ENCODE measurements at regions not wholly inside any gene's neighbourhood (a gene's known extent, or its start where the extent isn't known, plus 50 kb on each side); places are given as distances from the start of the nearest gene placed in this dataset.

DNA sequence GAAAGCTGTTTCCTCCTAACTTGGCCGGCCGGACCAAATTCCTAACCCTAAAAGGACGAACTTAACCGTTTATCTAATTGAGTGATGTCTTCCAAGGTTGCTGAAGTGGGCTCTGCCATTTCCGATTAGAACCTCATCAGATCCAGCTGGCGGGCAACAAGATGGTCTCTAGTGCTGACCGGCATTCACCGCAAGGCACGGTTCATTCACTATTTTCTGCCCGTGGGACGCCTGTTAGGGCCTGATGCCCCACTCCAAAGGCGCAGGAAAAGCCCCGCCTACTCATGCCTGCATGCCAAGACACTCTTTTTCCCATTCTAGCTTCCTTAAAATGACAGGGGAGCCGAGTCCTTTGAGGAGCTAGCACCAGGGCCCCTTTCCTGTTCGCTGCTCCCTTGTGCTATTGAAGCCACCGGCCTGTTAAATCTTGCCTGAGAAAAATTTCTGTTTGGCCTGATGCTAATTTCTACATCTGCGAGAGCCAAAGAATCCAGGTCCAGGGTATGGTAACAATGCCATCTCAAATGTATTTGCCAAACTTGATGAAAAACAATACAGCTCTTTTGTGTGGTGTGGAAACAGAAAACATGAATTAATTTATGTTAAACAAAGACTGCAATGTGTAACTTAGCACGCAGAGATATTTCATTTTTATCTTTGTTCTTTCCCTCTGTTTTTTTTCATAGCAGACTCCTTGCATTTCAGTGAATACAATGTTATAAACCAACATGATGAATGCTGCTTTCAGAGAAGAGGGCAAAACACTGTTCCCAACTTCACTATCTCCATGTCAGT, 1071.2 kb upstream of the USP15 start:
- H3K4me3 ChIP-seq (ENCODE audit: low read length, poor library complexity, severe bottlenecking): no peak overlapping the region
- no peak overlapping the region for H3K4me2 ChIP-seq (ENCODE audit: low read depth, low read length, poor library complexity, severe bottlenecking)
- no peak overlapping the region for H2AFZ ChIP-seq (ENCODE audit: low read length)
- no peak overlapping the region for H3K9ac ChIP-seq (ENCODE audit: low read depth, low read length, poor library complexity, severe bottlenecking)
- H3F3A ChIP-seq (ENCODE audit: low read depth): no peaks in the 10 kb centered on the region
- no peaks in the 10 kb centered on the region for H3K4me1 ChIP-seq (ENCODE audit: insufficient read depth, low read length, poor library complexity, severe bottlenecking)
- no peaks in the 10 kb centered on the region for H3K79me2 ChIP-seq (ENCODE audit: insufficient read depth, low read length)
- no peaks in the 10 kb centered on the region for H3K36me3 ChIP-seq (ENCODE audit: insufficient read depth, low read length)
- no peaks in the 10 kb centered on the region for H3K9me3 ChIP-seq (ENCODE audit: insufficient read depth, low read depth, low read length)
- H3K27me3 ChIP-seq (ENCODE audit: insufficient read depth, low read length, poor library complexity, severe bottlenecking): no peaks in the 10 kb centered on the region
- no peaks in the 10 kb centered on the region for H3K9me2 ChIP-seq (replicated peaks; ENCODE audit: low read depth, low read length)
- H4K20me1 ChIP-seq (ENCODE audit: insufficient read depth, low read length, poor library complexity, severe bottlenecking): no peaks in the 10 kb centered on the region
- TF ChIP-seq EZH2phosphoT487 (IDR thresholded peaks at IDR 0.05; ENCODE audit: borderline replicate concordance): no peak
- TF ChIP-seq, protein P1, sequence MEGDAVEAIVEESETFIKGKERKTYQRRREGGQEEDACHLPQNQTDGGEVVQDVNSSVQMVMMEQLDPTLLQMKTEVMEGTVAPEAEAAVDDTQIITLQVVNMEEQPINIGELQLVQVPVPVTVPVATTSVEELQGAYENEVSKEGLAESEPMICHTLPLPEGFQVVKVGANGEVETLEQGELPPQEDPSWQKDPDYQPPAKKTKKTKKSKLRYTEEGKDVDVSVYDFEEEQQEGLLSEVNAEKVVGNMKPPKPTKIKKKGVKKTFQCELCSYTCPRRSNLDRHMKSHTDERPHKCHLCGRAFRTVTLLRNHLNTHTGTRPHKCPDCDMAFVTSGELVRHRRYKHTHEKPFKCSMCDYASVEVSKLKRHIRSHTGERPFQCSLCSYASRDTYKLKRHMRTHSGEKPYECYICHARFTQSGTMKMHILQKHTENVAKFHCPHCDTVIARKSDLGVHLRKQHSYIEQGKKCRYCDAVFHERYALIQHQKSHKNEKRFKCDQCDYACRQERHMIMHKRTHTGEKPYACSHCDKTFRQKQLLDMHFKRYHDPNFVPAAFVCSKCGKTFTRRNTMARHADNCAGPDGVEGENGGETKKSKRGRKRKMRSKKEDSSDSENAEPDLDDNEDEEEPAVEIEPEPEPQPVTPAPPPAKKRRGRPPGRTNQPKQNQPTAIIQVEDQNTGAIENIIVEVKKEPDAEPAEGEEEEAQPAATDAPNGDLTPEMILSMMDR (conservative IDR thresholded peaks at IDR 0.05; ENCODE audit: low read length): no peak

DNA sequence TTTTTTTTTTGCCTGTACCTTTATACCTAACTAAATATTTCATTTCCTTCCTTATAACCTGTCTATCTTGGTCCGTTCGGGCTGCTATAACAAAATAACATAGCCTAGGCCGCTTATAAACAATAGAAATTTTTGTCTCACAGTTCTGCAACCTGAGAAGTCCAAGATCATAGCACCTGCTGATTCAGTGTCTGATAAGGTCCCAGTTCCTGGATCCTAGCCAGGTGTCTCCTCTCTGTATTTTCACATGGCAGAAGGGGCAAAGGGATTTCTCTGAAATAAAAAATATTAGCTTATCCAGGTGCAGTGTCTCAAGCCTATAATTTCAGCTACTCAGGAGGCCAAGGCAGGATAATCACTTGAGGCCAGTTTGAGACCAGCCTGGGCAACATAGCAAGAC, 1046.6 kb upstream of the USP15 start:
- no peaks in the 10 kb centered on the region for H3K4me1 ChIP-seq (ENCODE audit: insufficient read depth, low read length, poor library complexity, severe bottlenecking)
- no peaks in the 10 kb centered on the region for H3K9me2 ChIP-seq (replicated peaks; ENCODE audit: low read depth, low read length)
- TF ChIP-seq, protein P1 (conservative IDR thresholded peaks at IDR 0.05; ENCODE audit: low read length): no peak
- H3K79me2 ChIP-seq (ENCODE audit: insufficient read depth, low read length): no peaks in the 10 kb centered on the region
- H3K4me2 ChIP-seq (ENCODE audit: low read depth, low read length, poor library complexity, severe bottlenecking): no peak overlapping the region
- no peaks in the 10 kb centered on the region for H3K36me3 ChIP-seq (ENCODE audit: insufficient read depth, low read length)
- no peaks in the 10 kb centered on the region for H3K9me3 ChIP-seq (ENCODE audit: insufficient read depth, low read depth, low read length)
- no peaks in the 10 kb centered on the region for H4K20me1 ChIP-seq (ENCODE audit: insufficient read depth, low read length, poor library complexity, severe bottlenecking)
- no peak overlapping the region for H3K4me3 ChIP-seq (ENCODE audit: low read length, poor library complexity, severe bottlenecking)
- no peak overlapping the region for H3K9ac ChIP-seq (ENCODE audit: low read depth, low read length, poor library complexity, severe bottlenecking)
- no peak overlapping the region for H2AFZ ChIP-seq (ENCODE audit: low read length)
- H3F3A ChIP-seq (ENCODE audit: low read depth): no peaks in the 10 kb centered on the region
- H3K27me3 ChIP-seq (ENCODE audit: insufficient read depth, low read length, poor library complexity, severe bottlenecking): no peaks in the 10 kb centered on the region

DNA sequence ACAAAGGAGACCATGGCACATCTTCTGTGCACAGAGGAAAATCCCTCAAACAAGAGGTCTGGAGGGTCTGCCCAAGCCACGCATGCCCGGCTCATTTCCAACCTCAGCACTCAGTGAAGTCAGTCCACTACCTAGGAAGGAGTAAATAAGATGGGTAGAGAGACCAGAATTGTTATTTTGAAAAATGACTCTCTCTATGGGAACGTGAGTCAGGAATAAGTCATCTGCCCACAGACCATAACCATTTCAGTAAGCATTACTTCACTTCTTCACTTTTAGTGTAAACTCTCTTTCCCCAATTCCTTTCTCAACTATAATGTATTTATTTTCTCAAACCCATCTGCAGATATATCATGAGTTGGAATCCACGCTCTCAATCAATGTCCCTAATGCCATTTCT, 1039.9 kb upstream of the USP15 start:
- TF ChIP-seq, protein P1 (conservative IDR thresholded peaks at IDR 0.05; ENCODE audit: low read length): no peak
- no peak for TF ChIP-seq EZH2phosphoT487 (IDR thresholded peaks at IDR 0.05; ENCODE audit: borderline replicate concordance)
- H3K4me2 ChIP-seq (ENCODE audit: low read depth, low read length, poor library complexity, severe bottlenecking): no peak overlapping the region
- H3K9ac ChIP-seq (ENCODE audit: low read depth, low read length, poor library complexity, severe bottlenecking): no peak overlapping the region
- H3K36me3 ChIP-seq (ENCODE audit: insufficient read depth, low read length): no peaks in the 10 kb centered on the region
- H4K20me1 ChIP-seq (ENCODE audit: insufficient read depth, low read length, poor library complexity, severe bottlenecking): no peaks in the 10 kb centered on the region
- no peaks in the 10 kb centered on the region for H3K9me3 ChIP-seq (ENCODE audit: insufficient read depth, low read depth, low read length)
- no peak overlapping the region for H2AFZ ChIP-seq (ENCODE audit: low read length)
- no peaks in the 10 kb centered on the region for H3K27me3 ChIP-seq (ENCODE audit: insufficient read depth, low read length, poor library complexity, severe bottlenecking)
- no peaks in the 10 kb centered on the region for H3K4me1 ChIP-seq (ENCODE audit: insufficient read depth, low read length, poor library complexity, severe bottlenecking)
- no peaks in the 10 kb centered on the region for H3K79me2 ChIP-seq (ENCODE audit: insufficient read depth, low read length)
- no peaks in the 10 kb centered on the region for H3F3A ChIP-seq (ENCODE audit: low read depth)
- no peaks in the 10 kb centered on the region for H3K9me2 ChIP-seq (replicated peaks; ENCODE audit: low read depth, low read length)
- no peak overlapping the region for H3K4me3 ChIP-seq (ENCODE audit: low read length, poor library complexity, severe bottlenecking)

Measured in Loucy (cell line).